C1 segment of cervical spinal cord (tissue), 14 donors: ENCODE measurements at regions not wholly inside any gene's neighbourhood (a gene's known extent, or its start where the extent isn't known, plus 50 kb on each side); places are given as distances from the start of the nearest gene placed in this dataset.
"Not testable (repeated sequence)": the region's sequence is repeated elsewhere in the genome, so short reads cannot be mapped to it uniquely, and the experiment has no call there.

ENCODE experiments used
- DNase-seq, 14 donors: peaks; one replicate each; lab custom pipeline; 2025; lab: John Stamatoyannopoulos, UW

- peak in 3 of 14 donors; percentile 1 to 99 (median 7) for DNase-seq
These were observed 1355.1 kb upstream of the SLC39A10 start for GRCh38 chr2:194301946-194302345.

DNA sequence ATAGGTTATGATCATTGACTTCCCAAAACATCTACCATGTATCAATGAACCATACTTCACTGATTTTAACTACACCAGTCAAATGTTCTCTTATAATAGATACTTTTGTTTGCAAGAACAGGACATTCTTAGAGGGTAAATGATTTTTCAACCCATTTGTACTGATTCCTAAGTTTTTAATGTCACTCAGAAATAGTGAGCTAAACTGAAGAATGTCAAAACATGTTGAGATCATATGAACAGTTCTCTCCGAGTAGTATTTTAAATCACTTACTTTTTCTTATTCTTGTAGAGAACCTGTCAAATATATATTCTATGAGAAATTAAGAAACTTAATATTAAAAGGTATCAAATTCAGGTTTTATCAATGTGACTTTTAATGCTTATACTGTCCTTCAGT is 1362.9 kb upstream of the SLC39A10 start:
- no peak for DNase-seq

DNA sequence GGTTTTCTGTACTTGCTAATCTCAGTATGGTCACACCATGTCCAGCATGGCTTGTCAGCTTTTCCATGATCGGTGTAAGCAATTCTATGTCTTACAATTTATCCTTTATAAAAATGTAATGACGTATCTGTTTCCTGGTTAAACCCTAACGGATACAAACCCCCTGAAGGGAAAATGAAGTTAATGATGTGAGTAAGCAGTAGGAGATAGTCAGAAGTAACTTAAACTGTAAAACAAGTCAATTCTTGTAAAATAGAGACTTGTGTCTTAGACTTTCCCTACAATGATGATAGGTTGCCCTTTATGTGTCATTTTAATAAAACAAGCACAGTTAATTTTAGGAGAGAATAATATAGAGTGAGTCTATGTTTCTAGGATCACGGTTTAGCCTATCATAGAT is 1365.9 kb upstream of the SLC39A10 start:
- no peak for DNase-seq

GRCh38 chr2:194289712-194290346 is 1367.2 kb upstream of the SLC39A10 start:
- DNase-seq, result no peak

DNA sequence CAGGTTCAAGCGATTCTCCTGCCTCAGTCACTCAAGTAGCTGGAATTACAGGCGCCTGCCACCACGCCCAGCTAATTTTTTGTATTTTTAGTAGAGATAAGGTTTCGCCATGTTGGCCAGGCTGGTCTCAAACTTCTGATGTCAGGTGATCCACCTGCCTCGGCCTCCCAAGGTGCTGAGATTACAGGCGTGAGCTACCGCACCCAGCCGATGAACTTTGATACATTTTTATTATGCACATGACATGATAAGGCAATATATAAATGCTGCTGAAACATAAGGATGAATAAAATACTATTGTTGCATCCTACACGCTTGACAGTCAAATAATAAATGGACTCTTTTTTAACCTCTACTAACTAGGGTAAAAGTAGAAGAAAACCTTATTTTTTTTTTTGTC is 1380.4 kb upstream of the SLC39A10 start:
- DNase-seq, result not testable (repeated sequence)

- DNase-seq, result no peak
These were observed 1385.6 kb upstream of the SLC39A10 start for GRCh38 chr2:194271293-194271961.

DNA sequence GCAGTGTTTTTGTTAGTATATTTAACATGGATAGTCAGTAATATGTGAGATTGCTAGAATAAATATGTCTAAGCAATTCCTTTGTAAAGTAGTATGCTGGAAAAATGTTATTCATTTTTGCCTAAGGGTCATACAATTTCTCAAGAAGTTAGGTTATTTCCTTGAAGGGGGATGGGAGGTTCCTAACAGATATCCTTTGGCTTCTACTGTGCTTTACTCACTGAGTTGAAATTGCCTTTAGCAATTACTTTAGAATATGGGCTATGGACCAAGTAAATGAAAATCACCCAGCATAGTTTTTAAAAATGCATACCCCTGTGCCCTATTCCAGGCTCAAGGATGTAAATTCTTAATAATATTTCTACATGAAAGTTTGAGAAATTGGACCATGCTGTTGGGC is 1386.4 kb upstream of the SLC39A10 start:
- no peak for DNase-seq

GRCh38 chr2:194264586-194264985 is 1392.4 kb upstream of the SLC39A10 start:
- DNase-seq, result no peak

DNA sequence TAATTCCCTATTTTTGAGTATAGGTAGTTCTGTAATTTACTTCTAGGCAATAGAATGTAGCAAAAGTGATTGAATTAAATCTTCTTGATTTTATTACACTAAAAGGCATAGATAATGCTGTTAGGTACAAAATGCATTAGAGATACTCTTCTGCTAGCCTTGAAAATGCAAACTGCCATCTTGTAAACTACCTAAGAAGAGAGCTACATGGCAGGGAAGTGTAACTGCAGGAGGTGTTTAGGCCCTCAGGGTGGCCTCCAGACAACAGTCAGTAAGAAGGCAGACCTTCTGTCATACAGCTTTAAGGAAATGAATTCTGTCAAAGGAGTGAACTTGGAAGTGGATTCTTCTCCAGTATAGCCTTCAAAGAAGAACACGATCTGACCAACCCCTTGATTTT is 1396.8 kb upstream of the SLC39A10 start:
- DNase-seq, result no peak

GRCh38 chr2:194257095-194257494 is 1399.9 kb upstream of the SLC39A10 start:
- DNase-seq, result no peak

- DNase-seq, result no peak
These were observed 1403.3 kb upstream of the SLC39A10 start for GRCh38 chr2:194253528-194254259.

GRCh38 chr2:194252127-194252526 is 1404.9 kb upstream of the SLC39A10 start:
- no peak for DNase-seq

DNA sequence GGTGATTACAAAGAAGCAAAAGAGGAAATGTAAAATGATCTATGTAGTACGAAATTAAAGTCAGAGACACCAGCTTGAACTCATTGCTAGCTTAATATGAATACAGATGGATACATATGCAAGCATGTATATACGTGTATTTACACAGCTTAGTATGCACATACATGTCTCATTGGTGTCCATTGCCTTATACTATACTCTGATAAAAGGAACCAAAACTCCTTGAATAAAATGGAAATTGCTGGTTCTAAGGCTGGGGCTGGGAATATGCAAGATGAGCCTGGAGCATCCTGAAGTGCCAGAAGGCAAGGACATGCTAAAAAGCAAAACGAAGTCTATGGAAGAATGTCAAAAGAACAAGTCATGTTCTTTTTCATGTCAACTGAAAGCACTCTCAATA is 1424.4 kb upstream of the SLC39A10 start:
- no peak for DNase-seq

DNA sequence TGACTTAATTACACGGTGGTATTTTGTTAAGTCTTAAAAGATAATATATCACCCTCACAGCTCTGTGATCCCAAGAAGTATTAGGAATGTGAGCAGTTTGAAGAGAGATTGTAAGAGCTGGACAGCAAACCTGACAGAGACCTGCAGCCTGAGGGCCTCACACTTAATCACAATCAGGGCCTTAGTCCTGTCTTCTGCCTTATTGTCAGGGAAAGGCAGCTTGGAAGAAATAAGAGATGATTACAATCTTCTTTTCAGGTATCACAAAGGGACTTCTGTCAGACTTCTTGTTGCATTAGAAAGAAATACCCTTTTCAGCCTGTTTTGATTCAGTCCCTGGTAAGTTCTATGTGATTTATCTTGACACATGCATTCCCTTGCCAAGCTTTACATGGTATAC is 1433.8 kb upstream of the SLC39A10 start:
- no peak for DNase-seq

DNA sequence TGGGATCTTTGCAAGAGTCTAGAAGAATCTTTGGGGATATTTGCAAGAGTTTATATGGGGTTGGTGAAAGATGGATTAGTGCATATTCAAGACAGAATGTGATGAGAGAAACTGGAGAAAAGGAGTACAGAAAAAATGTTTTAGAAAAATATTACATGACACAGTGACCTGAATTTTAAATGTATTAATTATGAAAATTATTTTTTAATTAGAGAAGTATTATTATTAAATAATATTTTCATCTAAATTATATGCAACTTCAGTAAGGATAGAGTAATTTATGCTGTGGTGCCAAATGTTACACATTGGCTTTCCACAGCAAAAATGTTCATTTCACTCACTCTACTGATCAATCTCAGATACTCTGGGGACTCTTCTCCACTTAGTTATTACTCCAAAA is 1442.8 kb upstream of the SLC39A10 start:
- DNase-seq, result no peak

- DNase-seq, result no peak
These were observed 1451.3 kb upstream of the SLC39A10 start for GRCh38 chr2:194205568-194206227.

GRCh38 chr2:194203898-194204297 is 1453.1 kb upstream of the SLC39A10 start:
- DNase-seq, result no peak

DNA sequence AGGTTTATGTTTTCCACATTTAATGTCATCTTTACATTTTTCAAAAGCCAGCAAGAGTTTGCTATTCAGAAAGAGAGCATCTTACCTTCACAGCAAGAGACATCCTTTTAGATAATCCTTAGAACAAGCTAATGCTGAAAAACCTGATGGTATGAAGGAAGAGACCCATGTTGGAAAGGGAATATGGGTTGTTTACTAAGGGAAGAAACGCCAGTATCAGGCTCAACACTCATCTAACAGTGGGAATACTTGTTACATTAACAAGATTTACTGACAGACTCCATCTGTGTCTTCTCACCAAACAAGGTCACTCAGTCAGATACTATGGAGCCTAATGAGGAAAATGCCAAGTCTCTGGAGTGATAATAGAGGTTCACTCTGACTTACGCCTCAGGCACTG is 1474.1 kb upstream of the SLC39A10 start:
- peak in 1 of 14 donors; percentile 71 for DNase-seq

GRCh38 chr2:194176134-194176533 is 1480.9 kb upstream of the SLC39A10 start:
- no peak for DNase-seq

DNA sequence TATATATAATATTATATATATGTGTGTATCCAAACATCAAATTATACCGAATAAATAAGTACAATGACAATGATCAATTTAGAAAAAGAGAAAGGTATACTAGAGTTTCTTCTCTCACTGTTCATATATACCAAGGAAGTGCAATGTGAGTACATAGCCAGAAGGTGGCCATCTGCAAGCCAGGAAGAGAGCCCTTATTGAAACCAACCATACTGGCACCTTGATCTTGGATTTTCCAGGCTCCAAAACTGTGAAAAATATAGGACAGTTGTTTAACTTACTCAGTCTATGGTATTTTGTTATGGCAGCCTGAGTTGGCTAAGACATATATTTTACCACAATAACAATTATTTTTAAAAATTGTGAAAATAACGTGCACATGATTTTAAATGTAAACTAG is 1490.2 kb upstream of the SLC39A10 start:
- DNase-seq, result no peak

GRCh38 chr2:194155431-194155830 is 1501.6 kb upstream of the SLC39A10 start:
- DNase-seq, result peak in 1 of 14 donors; percentile 37

DNA sequence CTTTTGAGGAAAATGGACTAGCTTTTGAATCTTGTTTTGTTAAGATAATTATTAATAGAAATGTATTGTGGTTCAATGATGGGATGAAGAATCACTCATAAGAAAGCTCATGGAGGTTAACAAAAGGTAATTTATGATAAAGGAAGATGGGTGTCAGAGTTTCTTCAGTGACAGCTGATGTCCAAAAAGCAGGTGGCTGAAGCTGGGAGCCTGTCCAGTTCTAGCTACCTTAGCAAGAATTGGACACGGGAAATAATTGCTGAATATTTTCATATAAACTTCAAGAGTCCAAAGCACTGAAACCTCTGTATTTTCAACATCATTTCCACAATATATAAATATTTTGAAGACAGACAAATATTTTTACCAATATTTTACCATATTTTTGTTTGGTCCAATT is 1505.8 kb upstream of the SLC39A10 start:
- peak in 1 of 14 donors; percentile 33 for DNase-seq
